KMS-11 (cell line): ENCODE measurements at regions not wholly inside any gene's neighbourhood (a gene's known extent, or its start where the extent isn't known, plus 50 kb on each side); places are given as distances from the start of the nearest gene placed in this dataset.

Source experiments
- H2AFZ ChIP-seq: fragments of 200-600 bp; sonication (generic); 2 replicates; pipeline ENCODE4 v1.6.1; 2016; ENCODE audit warnings: antibody characterized with exemption, mixed run types, low read depth
- H3K27ac ChIP-seq: fragments of 200-600 bp; sonication (generic); 2 replicates; pipeline ENCODE4 v1.6.1; 2016; ENCODE audit warnings: mild to moderate bottlenecking, mixed run types
- H3K27me3 ChIP-seq: fragments of 200-600 bp; sonication (generic); 2 replicates; pipeline ENCODE4 v1.6.1; 2017; ENCODE audit warnings: mild to moderate bottlenecking, low read depth, mixed run types, moderate library complexity; ENCODE audit not compliant: insufficient read depth
- H3K36me3 ChIP-seq: fragments of 200-600 bp; sonication (generic); 2 replicates; pipeline ENCODE4 v1.6.1; 2017; ENCODE audit warnings: mild to moderate bottlenecking, mixed run types; ENCODE audit not compliant: insufficient read depth
- H3K4me1 ChIP-seq: fragments of 200-600 bp; sonication (generic); 2 replicates; pipeline ENCODE4 v1.6.1; 2016; ENCODE audit warnings: mild to moderate bottlenecking, low read depth, mixed run types; ENCODE audit not compliant: poor library complexity, severe bottlenecking
- H3K4me2 ChIP-seq: fragments of 200-600 bp; sonication (generic); 2 replicates; pipeline ENCODE4 v1.7.0; 2016; ENCODE audit warnings: mild to moderate bottlenecking, mixed run types
- H3K4me3 ChIP-seq: fragments of 200-600 bp; sonication (generic); IDR thresholded peaks from 2 replicates; pipeline ENCODE4 v1.6.1; 2017; ENCODE audit warnings: low read depth, low read length, mixed read lengths; ENCODE audit not compliant: insufficient read depth
- H3K79me2 ChIP-seq: fragments of 200-600 bp; sonication (generic); 2 replicates; pipeline ENCODE4 v1.6.1; 2016; ENCODE audit warnings: low read depth, mixed run types; ENCODE audit not compliant: insufficient read depth
- H3K9ac ChIP-seq: fragments of 200-600 bp; sonication (generic); 2 replicates; pipeline ENCODE4 v1.6.1; 2016; ENCODE audit warnings: mild to moderate bottlenecking, mixed run types
- H4K20me1 ChIP-seq: fragments of 200-600 bp; sonication (generic); 2 replicates; pipeline ENCODE4 v1.6.1; 2016; ENCODE audit warnings: mild to moderate bottlenecking, mixed run types; ENCODE audit not compliant: insufficient read depth
- CTCF ChIP-seq: fragments of 200-600 bp; sonication (generic); conservative IDR thresholded peaks from 2 replicates; pipeline ENCODE4 v1.6.1; 2017; ENCODE audit warnings: low read depth, mild to moderate bottlenecking, antibody characterized with exemption, low read length, moderate library complexity, mixed read lengths

DNA sequence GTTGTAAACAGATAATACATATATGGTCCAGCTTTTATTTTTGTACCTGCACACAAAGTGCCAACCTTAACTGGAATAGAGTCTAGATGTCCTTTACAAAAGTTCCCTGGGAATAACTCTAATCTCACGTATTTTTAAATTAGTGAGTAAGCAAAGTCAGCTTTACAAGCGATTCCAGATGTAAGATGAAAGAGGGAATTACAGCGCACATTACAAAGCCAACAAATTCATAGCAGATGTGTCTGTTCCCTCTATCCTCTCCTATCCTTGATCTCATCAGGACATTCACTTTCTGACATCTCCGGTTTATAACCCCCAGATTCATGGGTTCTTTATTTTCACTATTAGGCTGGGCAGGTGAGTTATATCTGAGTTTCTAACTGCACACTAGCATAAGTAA lies 406.8 kb upstream of the ZNF385D start:
- no peak for TF ChIP-seq CTCF
- Histone ChIP-seq H3K79me2 (no peaks in the 10 kb centered on the region), H4K20me1 (no peaks in the 10 kb centered on the region), H3K9ac (no peak overlapping the region), H3K4me1 (no peaks in the 10 kb centered on the region), H3K4me2 (no peak overlapping the region), H2AFZ (no peak overlapping the region), H3K27ac (no peak overlapping the region), H3K27me3 (no peaks in the 10 kb centered on the region), H3K36me3 (no peaks in the 10 kb centered on the region), H3K4me3 (no peak overlapping the region)

DNA sequence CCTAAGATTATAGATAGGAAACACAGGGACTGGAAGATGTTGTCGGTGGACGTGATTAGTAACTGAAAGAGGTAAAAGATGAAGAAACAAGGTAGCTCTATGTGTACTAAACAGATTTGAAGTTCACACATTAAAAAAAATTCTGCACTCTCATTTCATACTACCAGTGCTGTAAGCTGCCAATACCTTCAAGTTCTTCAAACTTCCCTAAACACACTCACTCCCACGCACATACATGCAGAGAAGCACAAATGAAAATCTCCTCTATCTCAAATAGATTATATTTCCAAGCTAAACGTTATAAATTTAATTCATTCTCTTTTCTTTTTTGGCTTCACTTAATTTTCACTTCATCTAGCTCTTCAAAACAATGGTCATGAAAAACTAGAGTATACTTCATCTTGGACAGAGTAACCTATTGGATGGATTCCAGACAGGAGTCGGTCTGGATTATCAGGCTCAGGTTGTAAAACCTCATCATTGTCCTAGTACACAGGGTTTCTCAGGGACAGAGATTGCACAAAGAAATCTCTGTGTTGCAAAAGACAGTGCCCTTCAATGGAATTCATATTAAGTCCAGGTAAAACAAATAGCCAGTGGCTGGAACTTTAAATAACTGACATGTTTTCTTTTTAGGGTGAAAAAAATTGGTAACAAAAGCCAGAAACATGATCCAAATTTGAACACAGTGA lies 408.1 kb upstream of the ZNF385D start:
- no peak overlapping the region for H3K4me2 ChIP-seq
- no peaks in the 10 kb centered on the region for H3K79me2 ChIP-seq
- H3K36me3 ChIP-seq = no peaks in the 10 kb centered on the region
- no peaks in the 10 kb centered on the region for H3K27me3 ChIP-seq
- no peak overlapping the region for H3K9ac ChIP-seq
- no peak overlapping the region for H2AFZ ChIP-seq
- no peak overlapping the region for H3K27ac ChIP-seq
- no peak overlapping the region for H3K4me3 ChIP-seq
- H4K20me1 ChIP-seq = no peaks in the 10 kb centered on the region
- no peak for TF ChIP-seq CTCF
- no peaks in the 10 kb centered on the region for H3K4me1 ChIP-seq

DNA sequence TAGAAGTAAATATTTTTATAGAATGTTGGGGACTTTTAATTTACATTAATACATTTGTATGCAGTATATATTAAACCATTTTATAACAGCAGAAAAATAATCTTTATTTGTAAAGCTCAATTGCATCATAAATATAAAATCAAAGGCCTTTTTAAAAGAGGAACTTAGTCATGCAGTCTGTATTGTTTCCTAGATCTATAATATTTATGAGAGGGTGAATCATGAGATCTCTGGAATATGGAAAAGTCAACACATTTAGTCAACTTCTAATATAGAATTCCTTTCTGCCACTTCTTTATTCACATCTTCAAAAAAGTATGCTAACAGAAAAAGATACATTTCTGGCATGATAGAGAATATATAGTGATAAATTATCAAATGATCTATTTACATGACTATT lies 410.3 kb upstream of the ZNF385D start:
- no peaks in the 10 kb centered on the region for H3K79me2 ChIP-seq
- H3K27me3 ChIP-seq = no peaks in the 10 kb centered on the region
- H3K36me3 ChIP-seq = no peaks in the 10 kb centered on the region
- H3K27ac ChIP-seq = no peak overlapping the region
- H2AFZ ChIP-seq = no peak overlapping the region
- no peaks in the 10 kb centered on the region for H3K4me1 ChIP-seq
- no peaks in the 10 kb centered on the region for H4K20me1 ChIP-seq
- no peak overlapping the region for H3K4me3 ChIP-seq
- H3K4me2 ChIP-seq = no peak overlapping the region
- TF ChIP-seq CTCF = no peak
- no peak overlapping the region for H3K9ac ChIP-seq

DNA sequence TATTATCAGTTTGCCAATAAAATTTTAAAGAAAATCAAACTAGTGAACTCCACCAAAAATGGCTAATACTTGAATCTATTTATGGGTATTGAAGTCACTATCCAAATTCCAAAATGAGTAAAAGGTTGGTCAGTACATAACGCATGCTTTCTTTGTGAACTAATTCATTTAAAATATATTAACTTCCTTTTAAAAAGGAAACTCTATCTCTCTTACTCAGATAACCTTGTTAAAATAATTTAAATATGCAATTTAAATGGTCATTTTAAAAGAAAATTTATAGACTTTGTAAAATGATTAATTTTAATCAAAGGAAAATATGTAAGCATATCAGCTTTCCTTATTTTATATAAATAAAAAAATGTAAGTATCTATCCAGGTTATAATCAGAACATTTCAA lies 419.4 kb upstream of the ZNF385D start:
- Histone ChIP-seq H2AFZ (no peak overlapping the region), H3K4me2 (no peak overlapping the region), H3K79me2 (no peaks in the 10 kb centered on the region), H4K20me1 (no peaks in the 10 kb centered on the region), H3K27me3 (no peaks in the 10 kb centered on the region), H3K9ac (no peak overlapping the region), H3K27ac (no peak overlapping the region), H3K4me3 (no peak overlapping the region), H3K4me1 (no peaks in the 10 kb centered on the region), H3K36me3 (no peaks in the 10 kb centered on the region)
- no peak for TF ChIP-seq CTCF
